ENCODE measurements at regions not wholly inside any gene's neighbourhood (a gene's known extent, or its start where the extent isn't known, plus 50 kb on each side); places are given as distances from the start of the nearest gene placed in this dataset.

DNA sequence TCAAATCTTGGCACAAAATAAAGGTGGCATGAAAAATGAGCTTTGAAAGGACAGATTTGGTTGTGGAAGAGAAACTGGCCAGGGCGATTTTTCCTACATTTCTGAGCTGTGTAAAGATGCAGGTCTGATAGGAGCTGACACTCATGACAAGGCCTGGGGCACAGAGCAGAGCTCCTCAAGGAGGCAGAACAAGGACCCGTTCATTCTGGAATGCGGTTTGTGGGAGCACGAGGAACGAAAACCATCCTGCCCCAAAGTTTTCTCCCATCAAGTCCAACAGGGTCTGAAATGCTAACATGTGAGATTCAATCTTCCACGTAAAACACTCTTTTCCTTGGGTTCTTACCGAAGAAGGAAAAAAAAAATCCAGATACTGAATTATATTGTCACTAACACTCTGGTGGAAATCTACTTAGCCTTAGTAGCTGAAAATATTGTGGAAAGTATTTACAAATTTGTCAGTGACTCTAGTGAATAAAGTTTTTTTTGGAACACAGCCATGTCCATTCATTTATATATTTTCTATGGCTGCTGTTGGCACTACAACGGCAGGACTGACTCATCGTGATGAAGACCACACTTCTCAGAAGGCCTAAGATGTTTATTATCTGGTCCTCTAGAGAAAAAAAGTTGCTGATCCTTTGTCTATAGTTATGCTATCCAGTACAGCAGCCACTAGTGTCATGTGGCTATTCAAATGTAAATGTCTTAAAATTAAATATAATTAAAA lies 215.7 kb downstream of the BAMBI start:
- no peak for TF ChIP-seq EZH2phosphoT487 (IDR thresholded peaks at IDR 0.05)
- TF ChIP-seq CTCF (IDR thresholded peaks at IDR 0.05), result no peak

Data from neural progenitor cell (in vitro differentiated cells).